ENCODE measurements at regions not wholly inside any gene's neighbourhood (a gene's known extent, or its start where the extent isn't known, plus 50 kb on each side); places are given as distances from the start of the nearest gene placed in this dataset.

DNA sequence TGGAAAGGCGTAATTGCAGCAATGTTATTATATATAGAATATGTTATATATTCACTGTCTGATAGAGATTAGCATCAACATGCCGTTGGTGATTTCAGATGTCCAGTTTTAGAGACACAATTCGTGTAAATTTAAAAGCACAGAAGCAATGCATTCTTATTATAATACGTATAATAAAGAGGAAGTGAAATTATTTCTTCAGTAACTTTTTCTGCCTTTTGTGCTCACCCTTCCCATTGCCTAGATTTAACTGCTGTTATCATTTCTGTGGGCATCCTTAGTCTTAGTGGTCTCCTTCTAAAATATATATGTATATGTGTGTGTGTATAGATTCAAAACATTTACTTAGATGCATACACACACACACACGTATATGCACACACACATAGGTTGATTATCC, 592.5 kb upstream of the GOLIM4 start:
- TF ChIP-seq, protein P1, sequence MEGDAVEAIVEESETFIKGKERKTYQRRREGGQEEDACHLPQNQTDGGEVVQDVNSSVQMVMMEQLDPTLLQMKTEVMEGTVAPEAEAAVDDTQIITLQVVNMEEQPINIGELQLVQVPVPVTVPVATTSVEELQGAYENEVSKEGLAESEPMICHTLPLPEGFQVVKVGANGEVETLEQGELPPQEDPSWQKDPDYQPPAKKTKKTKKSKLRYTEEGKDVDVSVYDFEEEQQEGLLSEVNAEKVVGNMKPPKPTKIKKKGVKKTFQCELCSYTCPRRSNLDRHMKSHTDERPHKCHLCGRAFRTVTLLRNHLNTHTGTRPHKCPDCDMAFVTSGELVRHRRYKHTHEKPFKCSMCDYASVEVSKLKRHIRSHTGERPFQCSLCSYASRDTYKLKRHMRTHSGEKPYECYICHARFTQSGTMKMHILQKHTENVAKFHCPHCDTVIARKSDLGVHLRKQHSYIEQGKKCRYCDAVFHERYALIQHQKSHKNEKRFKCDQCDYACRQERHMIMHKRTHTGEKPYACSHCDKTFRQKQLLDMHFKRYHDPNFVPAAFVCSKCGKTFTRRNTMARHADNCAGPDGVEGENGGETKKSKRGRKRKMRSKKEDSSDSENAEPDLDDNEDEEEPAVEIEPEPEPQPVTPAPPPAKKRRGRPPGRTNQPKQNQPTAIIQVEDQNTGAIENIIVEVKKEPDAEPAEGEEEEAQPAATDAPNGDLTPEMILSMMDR (IDR thresholded peaks at IDR 0.05; ENCODE audit: insufficient read depth, low read length, poor library complexity, severe bottlenecking), result no peak
- no peak for TF ChIP-seq EZH2phosphoT487 (conservative IDR thresholded peaks at IDR 0.05; ENCODE audit: low read length)
